B cell (primary cell): ENCODE measurements at regions not wholly inside any gene's neighbourhood (a gene's known extent, or its start where the extent isn't known, plus 50 kb on each side); places are given as distances from the start of the nearest gene placed in this dataset.

Experiments
- CTCF ChIP-seq: fragments of 200-600 bp; IDR thresholded peaks from one replicate; pipeline ENCODE4 v1.8.0; 2022; ENCODE audit warnings: antibody characterized with exemption, mild to moderate bottlenecking
- EZH2 ChIP-seq: IDR thresholded peaks from 2 replicates; pipeline ENCODE4 v1.6.1; 2012; ENCODE audit warnings: borderline replicate concordance, low read depth, mild to moderate bottlenecking, moderate library complexity, low read length; ENCODE audit not compliant: insufficient read depth, poor library complexity, severe bottlenecking

DNA sequence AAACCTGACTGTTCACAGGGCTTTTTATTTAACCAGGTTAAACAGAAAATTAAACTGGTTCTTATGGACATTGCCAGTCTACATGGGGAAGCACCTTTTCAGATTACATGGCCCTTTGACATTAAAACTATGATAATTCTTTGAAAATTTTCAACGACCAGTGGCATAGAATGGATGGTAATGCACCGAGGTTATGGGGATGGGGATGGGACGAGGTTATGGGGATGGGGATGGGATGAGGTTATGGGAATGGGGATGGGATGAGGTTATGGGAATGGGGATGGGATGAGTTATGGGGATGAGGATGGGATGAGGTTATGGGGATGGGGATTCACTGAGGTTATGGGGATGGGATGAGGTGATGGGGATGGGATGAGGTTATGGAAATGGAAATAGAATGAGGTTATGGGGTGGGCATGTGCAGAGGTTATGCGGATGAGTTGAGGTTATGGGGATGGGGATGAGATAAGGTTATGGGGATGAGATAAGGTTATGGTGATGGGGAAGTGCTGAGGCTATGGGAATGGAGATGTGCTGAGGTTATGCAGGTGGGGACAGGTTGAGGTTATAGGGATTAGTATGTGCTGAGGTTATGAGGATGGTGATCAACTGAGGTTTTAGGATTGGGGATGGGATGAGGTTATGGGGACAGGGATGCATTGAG, 541.9 kb downstream of the CDH26 start:
- TF ChIP-seq CTCF, result no peak
- no peak for TF ChIP-seq EZH2
